K562 (cell line): ENCODE measurements at regions not wholly inside any gene's neighbourhood (a gene's known extent, or its start where the extent isn't known, plus 50 kb on each side); places are given as distances from the start of the nearest gene placed in this dataset.

Source experiments
- GABPB1 ChIP-seq: sonication (generic); formaldehyde crosslinking; IDR thresholded peaks from 2 replicates; pipeline ENCODE4 v1.8.0; 2022; ENCODE audit warnings: mild to moderate bottlenecking, missing genetic modification reagents
- MTA3 ChIP-seq: fragments of 450-650 bp; formaldehyde crosslinking; IDR thresholded peaks from 2 replicates; pipeline ENCODE4 v1.6.1; 2017; ENCODE audit warnings: mild to moderate bottlenecking, borderline replicate concordance
- POLR2A ChIP-seq: fragments of 450-650 bp; conservative IDR thresholded peaks from 2 replicates; pipeline ENCODE4 v1.6.1; 2016
- ZNF3 ChIP-seq: fragments of 250-450 bp; sonication (Bioruptor Pico); IDR thresholded peaks from 2 replicates; pipeline ENCODE4 v1.5.0; 2021; ENCODE audit warnings: mild to moderate bottlenecking, moderate library complexity
- ZNF77 ChIP-seq: fragments of 250-450 bp; sonication (Bioruptor Pico); IDR thresholded peaks from 2 replicates; pipeline ENCODE4 v1.5.0; 2020
- ZZZ3 ChIP-seq: fragments of 450-650 bp; IDR thresholded peaks from 2 replicates; pipeline ENCODE4 v1.6.1; 2016; ENCODE audit warnings: antibody characterized with exemption, mild to moderate bottlenecking, moderate library complexity

- no peak for TF ChIP-seq ZNF77
- TF ChIP-seq MTA3: no peak
- TF ChIP-seq ZZZ3: no peak
- no peak for TF ChIP-seq GABPB1 (CRISPR knock-in tag)
- no peak for TF ChIP-seq POLR2A
- TF ChIP-seq ZNF3: no peak
These were observed 60.3 kb upstream of the CHRNA7 start for GRCh38 chr15:31970007-31970406.
